Posterior vena cava (tissue), 2 donors: ENCODE measurements at regions not wholly inside any gene's neighbourhood (a gene's known extent, or its start where the extent isn't known, plus 50 kb on each side); places are given as distances from the start of the nearest gene placed in this dataset.

ENCODE experiments used
- DNase-seq: peaks from one replicate; pipeline ENCODE4 v3.0.0-alpha.2; 2020; ENCODE audit warnings: low spot score
- intact Hi-C, 2 donors: fragments of 100-400 bp; cut with DNase I; formaldehyde crosslinking; loops; one replicate each; pipeline versions ENCODE4 v1.14.1 to v1.14.2; 2022 to 2023
- donor health status: DM: yes; HTN: yes; CAD: no.
- donor health status: DM: yes; HTN: yes; CAD: no.

DNA sequence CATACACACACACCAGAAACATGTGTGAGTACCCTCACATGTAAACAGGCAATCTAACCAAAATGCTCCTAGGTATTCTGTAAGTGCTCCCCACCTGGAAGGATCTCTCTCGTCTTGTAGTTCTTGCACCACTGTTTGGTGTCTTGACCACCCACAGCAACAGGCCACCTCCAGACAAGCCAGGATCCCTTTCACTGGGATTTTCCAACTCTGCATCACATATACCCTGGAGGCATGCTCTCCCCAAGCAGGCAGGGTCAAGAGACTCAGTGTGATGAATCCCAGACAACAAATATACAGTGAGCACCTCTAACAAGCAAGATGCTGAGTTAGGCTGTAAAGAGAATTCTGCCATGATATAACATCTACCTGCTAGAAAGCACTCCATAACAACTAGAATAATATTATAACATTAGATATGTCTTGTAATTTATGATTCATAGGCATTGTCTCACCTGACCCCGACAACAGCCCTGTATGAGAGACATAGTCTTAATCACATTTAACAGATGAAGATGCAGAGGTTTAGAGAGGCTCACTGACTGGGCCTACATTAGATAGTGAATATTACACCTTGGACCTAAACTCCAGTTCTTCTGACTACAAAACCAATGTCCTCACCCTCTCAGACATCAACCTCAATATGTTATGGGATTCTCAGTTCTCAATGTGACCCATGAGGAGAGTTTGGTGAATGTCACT is 76.5 kb upstream of the BCL6 start:
- DNase-seq = no peak
- intact Hi-C loops = no loop called here

- intact Hi-C loops = no loop called here
- no peak for DNase-seq
Observed at GRCh38 chr3:187822402-187822801, 77.1 kb upstream of the BCL6 start.

DNA sequence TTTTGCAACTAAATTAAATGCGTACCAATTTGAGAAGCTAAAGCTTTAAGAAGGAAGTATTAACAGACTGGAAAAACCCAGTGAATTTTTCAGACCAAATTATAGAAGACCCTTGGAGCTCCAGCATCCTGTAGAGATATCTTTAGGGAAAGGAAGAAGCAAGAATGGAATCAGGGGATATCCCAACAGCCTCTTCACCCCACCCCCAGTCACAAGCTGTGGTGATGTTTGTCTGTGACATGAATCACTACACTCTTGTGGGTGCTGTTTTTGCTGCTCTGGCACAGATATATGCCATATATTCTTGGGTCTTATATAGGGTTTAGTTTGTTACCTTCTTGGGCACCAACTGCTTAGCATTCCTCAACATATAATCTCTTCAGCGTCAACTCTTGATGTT is 78.5 kb upstream of the BCL6 start:
- intact Hi-C loops = no loop called here
- DNase-seq = no peak

- intact Hi-C loops = no loop called here
- DNase-seq = no peak
Observed at GRCh38 chr3:187827723-187828122, 82.5 kb upstream of the BCL6 start.

- intact Hi-C loops = no loop called here
Observed at GRCh38 chr3:187828579-187829452, 83.5 kb upstream of the BCL6 start.

DNA sequence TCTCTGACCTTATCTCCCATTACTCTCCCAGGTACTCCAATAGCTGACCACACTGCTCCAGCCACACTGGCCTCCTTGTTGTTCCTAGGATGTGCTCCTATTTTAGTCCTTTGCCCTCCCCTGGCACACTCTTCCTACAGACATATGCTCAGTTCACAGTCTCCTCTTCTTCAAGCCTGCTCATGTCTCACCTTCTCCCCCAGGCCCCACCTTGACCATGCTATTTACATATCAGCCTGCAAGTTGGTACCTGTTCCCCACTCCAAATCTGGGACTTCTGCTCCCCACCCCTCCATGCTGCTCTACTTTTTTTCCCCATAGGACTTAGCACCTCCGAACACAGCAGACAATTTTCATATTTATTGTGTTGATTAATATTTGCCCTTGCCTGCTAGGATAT is 84.9 kb upstream of the BCL6 start:
- intact Hi-C loops = no loop called here
- DNase-seq = no peak

More at GRCh38 chr3:187828579-187829452, 83.5 kb upstream of the BCL6 start:
- no peak for DNase-seq

DNA sequence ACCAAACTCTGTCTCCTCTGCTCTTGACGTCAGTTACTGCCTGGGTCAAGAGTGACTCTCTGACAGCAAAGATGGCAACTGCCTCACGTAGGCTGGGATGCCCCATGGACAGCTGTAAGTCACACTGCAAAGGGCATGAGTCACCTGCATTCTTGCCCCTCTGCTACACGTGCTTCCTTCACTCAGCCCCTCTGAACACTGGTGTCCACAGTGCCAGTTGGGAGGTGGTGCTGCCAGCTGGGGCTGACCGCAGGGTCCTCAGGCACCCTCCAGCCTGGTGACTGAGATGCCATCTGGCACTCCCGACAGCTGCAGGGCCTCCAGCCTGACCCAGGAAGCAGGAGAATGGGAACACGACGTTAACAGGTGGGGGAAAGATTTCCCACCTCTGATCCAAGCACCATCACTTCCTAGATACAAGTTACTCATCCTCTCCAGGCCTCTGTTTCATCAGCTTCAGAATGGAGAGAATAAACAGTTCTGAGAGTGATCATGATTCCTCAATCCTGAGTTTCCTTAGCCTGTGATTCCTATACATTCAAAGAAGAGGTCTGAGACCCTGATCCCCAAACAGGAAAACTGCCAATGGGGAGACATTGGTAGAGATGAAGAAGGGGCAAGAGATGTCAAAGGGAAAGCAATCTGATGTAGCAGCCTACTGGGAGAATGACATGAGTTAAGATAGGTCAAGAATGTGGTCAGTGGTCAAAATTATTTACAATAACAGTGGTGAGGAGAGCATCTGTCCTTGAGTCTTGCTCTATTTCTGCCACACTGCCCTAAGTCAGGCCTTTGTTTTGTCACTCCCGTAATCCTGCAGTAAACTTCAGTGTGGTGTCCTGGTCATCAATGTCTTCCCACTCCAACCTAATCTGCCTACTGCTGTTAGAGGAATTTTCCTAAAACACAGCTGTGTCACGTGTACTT is 86.1 kb upstream of the BCL6 start:
- no peak for DNase-seq
- intact Hi-C loops = no loop called here

DNA sequence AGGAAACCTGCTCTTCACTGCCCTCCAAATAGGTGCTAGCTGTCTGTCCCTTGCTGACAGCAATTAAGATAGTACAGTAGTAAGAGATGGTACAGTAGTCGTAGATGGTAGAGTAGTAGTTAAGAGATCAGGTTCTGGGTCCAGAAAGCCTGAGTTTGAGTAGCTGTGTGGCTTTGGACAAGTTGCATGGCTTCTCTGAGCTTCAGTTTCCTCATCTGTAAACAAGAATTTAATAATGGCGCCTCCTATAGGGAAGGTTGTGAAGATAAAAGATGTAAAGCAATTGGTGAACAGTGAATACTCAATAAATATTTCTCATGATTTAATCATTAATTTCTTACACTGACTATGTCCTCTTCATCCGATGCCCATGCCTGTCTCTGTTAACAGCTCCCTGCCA is 86.9 kb upstream of the BCL6 start:
- intact Hi-C loops = no loop called here
- DNase-seq = no peak

DNA sequence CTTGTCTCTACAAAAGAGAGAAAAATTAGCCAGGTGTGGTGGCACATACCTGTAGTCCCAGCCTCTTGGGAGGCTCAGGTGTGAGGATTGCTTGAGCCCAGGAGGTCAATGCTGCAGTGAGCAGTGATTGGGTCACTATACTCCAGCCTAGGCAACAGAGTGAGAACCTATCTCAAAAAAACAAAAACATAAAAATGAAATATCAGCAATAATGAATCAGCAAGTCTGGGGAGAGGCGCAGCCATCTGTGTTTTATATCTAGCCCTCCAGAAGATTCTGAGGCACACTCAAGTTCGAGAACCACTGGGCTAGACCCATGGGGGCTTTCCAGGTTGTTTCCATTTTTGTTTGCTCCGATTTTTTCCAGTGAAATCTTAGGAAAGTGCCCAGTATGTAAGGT is 88.1 kb upstream of the BCL6 start:
- intact Hi-C loops = no loop called here
- DNase-seq = no peak

GRCh38 chr3:187833799-187834578 is 88.7 kb upstream of the BCL6 start:
- intact Hi-C loops = no loop called here
- DNase-seq = no peak

DNA sequence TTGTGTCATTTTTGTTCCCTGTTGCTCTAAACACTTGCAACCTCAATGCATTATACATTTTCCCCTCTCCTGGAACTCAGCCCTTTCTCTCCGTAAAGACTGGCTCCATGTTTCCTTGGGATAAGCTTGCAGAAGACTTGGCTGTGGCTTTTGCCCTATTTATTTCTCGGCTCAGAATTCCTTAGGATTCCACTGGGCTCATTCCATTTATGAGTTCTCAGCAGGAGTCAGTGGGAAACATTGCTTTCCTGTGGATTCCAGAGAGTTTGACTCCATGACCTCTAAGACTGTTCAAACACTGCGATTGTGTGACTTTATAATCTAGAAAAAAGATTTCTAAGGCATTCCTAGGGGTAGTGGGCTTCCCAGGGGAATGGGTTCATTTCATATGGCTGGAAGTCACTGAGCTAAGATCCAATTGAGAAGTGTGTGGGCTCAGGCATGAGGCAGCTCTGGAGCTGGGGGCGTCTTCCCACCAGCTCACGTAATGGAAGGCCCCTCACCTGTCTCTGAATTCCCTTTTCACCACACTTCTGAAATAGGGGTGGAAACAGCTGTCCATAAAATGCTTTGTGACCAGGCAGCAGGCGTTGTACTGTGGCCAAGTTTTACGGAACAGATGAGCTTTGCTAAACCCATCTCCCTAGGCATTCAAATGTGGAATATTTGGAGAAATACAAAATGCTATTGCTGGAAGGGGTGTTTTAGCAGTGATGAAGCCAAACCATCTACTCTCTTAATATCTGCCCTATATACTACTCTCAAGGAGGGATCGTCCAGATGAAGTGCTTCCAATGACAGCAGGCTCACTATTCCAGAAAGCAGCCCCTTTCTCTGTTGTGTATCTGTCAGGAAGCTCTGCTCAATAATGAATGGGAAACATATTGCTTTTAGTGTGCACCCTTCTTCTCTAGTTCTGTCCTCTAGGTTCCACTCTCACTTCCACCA is 91.8 kb upstream of the BCL6 start:
- no peak for DNase-seq
- intact Hi-C loops = no loop called here

GRCh38 chr3:187838016-187838540 is 92.8 kb upstream of the BCL6 start:
- DNase-seq = no peak
- intact Hi-C loops = no loop called here

DNA sequence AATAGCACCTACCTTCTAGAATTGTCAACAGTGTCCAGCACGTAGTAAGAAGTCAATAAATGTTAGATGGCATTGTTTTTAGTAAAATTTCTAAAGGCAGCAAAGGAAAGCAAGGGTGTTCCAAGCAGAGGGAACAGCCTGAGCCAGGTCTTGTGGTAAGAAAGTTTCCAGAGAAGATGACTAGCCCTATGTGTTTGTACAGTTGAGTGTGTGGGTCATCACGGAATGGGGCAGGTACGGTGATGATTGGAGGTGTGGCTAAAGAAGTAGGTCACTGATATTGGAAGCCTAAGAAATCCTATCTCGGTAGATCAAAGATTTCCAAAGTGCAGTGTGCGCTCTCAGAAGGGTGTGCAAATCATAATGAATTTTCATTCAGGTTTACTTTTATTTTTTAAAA is 94.2 kb upstream of the BCL6 start:
- intact Hi-C loops = no loop called here
- DNase-seq = no peak

DNA sequence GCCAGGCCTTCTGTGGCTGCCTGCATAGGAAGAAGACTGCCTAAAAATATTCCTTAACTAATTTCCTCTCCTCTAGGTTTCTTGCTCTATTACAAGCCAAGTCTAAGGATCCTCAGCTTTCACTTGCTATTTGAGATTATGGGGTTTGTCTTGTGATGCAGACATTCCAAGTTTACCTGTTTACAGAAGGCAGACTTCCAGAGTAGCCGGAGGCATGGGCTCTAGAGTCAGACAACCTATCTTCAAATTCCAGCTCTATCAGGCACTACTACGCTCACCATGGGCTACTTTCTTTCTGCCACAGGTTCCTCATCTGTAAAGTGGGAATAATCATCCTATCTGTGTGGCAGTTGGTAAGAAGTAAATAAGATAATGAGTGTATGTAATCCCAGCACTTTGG is 95.6 kb upstream of the BCL6 start:
- no peak for DNase-seq
- intact Hi-C loops = no loop called here

DNA sequence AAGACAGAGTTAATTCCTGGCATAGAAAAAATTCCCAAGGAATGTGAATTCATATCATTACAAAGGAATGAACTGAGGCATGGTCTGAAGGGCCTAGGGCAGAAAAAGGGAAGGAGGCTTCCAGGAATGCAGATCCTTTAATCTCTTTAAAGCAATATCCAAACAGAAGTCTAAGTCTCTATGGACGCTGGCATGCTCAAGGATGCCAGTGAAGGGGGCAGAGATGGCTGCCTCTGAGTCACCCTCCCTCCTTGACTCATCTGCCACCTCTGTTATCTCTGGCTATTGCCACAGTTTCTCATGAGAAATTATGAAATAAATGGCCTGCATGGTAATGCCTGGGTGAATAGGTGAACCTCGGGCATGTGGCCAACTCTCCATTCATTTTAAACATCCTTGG is 96.3 kb upstream of the BCL6 start:
- no peak for DNase-seq
- intact Hi-C loops = no loop called here

DNA sequence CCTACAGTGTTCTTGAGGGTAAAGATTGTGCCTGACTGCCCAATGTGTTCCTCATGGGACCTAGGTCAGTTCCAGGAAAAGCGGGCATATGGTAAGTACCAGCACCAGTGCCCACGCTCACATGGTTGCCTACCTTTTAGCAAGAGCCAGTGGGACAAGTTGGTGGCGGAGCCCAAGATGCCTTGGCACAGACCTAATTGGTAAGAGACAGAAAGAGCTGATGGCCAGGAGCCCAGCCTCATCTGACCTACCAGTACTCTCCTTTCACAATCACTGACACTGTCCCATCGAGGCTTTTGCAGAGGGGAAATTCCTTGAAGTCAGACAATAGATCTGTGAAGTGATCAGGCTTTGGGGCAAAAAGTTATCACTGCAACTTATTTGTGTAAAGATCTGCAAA is 98.4 kb upstream of the BCL6 start:
- intact Hi-C loops = no loop called here
- no peak for DNase-seq

GRCh38 chr3:187844708-187845107 is 99.4 kb upstream of the BCL6 start:
- intact Hi-C loops = no loop called here
- DNase-seq = no peak

- intact Hi-C loops = no loop called here
- no peak for DNase-seq
Observed at GRCh38 chr3:187845826-187846225, 100.6 kb upstream of the BCL6 start.
